ENCODE measurements at regions not wholly inside any gene's neighbourhood (a gene's known extent, or its start where the extent isn't known, plus 50 kb on each side); places are given as distances from the start of the nearest gene placed in this dataset.

GRCh38 chr20:62539198-62540045 is 63.6 kb upstream of the GATA5 start:
- TF ChIP-seq CTCF (IDR thresholded peaks at IDR 0.05; ENCODE audit: low read length) (no peak), EZH2 (optimal IDR thresholded peaks at IDR 0.05; ENCODE audit: low read depth, low read length) (no peak), EZH2phosphoT487 (IDR thresholded peaks at IDR 0.05; ENCODE audit: low read length) (no peak)
